ENCODE measurements at regions not wholly inside any gene's neighbourhood (a gene's known extent, or its start where the extent isn't known, plus 50 kb on each side); places are given as distances from the start of the nearest gene placed in this dataset.

DNA sequence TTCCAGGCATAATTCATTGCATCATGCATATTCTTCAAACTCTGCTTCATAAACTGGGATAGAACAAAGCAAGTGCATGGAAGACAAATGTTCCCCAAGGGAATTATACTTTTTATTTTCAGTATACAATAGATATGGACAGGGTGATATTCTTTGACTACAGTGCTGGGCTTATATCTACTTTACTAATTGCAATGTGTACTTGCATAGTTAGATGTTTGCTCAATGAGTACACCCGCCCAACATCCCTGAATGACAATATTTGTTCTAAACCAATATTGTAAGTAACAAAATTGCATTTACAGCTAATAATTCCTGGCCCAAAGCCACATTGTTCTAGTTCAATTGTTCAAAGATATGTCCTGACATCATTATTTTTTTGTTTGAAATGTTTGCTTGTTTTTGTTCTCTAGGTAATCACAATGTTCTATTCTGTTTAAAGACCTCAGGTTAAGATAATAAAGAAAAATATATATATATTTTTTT, 171.4 kb downstream of the PTN start:
- DNase-seq (ENCODE audit: low read depth) = no peak

DNA sequence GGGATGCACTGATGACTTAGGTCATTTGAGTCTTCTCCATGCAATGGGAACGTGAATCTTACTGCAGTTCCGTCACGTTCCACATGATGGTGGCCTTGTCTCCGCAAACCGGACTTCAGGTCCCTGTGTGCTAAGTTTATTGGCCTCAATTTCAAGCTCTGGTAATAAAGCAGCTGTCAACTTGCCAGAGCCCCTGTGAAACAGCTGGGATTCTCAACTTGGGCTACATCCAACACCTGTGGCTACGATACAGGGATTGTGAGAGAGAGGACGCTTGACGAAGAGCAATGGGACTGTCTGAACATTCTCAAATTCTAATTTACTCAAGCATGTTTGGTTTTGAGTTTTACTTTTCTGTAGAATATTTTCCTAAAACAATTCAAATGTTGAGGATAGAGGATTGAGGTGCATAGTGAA, 174.2 kb downstream of the PTN start:
- DNase-seq (ENCODE audit: low read depth) = peak; percentile 83

DNA sequence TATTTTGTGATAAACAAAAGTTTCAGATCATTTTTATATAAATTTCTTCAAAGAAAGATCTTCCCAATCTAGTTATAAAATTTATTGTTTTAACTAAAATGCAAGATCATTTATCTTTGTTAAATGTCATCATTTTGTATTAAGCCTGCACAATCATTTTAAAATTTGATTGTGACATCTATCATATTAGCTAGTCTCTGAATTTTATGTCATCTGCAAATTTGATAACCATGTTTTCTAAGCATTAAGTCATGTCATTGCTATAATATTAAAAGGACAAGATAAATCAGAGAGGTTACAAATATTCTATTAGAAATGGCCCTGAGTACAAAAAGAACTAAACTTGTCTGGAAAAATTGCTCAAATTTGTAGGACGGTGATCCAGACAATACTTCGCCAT, 175.9 kb downstream of the PTN start:
- no peak for DNase-seq (ENCODE audit: low read depth)

DNA sequence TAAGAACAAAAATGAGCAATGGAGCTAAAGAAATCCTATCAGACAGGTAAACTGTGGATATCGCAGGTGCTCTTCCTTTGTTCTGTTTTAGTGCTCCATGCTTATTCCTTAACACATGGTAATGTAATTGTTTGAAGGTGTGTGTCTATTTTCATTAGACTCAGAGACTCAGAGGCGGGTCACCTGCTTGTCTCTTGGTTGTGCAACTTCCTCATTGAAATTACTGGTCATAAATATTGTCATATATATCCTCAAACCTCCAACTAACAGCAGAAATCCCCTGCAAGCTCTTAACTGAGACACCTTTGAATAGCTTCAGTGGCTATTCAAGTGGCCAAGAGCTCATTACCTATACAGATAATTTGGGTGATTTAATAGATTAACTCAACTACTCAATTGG, 177.2 kb downstream of the PTN start:
- DNase-seq (ENCODE audit: low read depth) = no peak

DNA sequence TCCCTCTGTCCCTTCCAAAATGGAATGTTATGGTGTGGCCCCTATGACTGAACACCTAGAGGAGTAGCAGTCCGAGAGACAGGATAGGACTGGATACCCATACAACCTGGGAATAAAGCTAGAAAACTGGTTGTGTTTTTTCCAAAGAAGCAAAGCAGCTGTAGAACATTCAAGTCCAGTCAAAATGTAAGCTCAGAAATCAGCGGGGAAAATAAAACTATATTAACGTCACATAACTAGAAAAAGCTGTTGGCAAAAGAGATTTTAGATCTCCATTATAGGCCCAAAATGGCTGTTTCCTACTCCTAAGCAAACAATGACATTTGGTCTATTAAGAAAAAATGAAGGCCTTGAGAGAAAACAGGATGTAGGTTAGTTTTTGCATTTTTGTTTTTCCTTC, 177.7 kb downstream of the PTN start:
- DNase-seq (ENCODE audit: low read depth) = peak; percentile 13

DNA sequence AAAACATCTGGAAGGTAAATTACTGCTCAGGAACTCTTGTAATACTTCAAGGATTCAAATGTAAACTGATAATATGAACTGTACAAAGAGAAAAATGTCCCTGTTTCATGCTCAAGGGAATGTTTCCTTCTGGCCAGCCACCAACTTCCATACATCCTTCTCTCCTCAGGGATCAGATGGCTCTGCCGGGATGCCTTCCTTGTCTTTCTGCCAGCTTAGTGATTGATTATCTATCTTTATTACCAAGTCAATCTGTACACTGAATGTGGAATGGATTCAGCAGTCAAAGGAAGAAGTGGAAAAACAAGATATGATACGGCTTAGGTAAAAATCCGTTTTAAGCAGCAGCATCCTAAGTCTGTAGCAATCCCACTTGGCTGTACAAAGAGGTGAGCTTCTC, 178.3 kb downstream of the PTN start:
- no peak for DNase-seq (ENCODE audit: low read depth)

DNA sequence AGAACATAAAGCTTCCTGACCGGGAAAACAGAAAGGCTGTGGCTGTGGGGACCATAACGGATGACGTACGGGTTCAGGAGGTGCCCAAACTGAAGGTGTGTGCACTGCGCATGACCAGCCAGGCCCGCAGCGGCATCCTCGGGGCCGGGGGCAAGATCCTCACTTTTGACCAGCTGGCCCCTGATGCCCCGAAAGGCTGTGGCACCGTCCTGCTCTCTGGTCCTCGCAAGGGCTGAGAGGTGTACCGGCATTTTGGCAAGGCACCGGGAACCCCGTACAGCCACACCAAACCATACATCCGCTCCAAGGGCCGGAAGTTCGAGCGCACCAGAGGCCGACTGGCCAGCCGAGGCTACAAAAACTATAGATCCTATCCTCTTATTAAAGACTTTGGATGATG, 179.3 kb downstream of the PTN start:
- no peak for DNase-seq (ENCODE audit: low read depth)

DNA sequence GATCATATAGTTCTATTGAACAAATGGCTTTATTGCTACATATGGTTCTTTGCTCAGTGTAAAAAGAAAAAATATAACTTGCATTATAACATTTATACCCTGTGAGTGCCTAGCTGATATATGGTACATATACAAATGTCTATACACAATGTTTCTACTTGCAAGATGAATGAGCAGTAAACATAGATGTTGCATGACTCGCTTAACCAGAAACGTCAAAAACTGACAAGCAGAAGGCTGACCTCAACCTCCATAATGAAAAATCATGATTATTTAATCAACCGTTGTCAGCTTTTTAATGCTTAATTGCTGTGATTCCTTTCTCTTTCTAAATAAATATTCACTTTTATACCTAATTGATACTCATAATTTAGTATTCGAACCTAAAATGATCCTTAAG, 183.3 kb downstream of the PTN start:
- no peak for DNase-seq (ENCODE audit: low read depth)

DNA sequence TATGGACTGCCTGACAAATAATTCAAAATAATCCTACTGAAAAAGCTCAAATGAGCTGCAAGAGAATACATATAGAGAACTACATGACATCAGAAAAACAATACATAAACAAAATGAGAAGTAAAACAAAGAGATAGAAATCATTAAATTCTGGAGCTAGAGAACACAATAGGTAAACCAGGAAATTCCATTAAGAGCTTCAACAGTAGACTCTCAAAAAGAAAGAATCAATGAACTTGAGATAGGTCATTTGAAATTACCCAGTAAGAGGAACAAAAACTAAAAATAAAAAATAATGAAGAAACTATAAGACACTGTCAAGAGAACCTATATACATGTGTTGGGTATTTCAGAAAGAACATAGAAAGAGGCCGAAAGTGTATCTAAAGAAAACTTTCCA, 186.3 kb downstream of the PTN start:
- DNase-seq (ENCODE audit: low read depth) = no peak

DNA sequence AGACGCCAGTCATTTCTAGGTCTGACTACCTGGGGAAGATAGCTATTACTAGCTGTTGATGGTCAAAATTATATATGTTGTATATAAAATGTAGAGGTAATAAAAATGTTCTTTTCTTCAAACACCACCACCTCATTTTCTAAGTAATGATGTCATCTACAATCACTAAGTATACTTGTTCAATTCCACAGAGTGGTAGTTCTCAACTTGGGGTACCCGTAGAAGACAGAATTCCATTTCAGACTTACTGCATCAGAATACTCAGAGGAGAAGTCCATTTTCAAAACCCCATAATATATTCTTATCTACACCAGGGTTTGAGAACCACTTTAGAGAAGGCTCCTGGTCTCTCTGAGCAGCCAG, 191.9 kb downstream of the PTN start:
- DNase-seq (ENCODE audit: low read depth) = no peak

DNA sequence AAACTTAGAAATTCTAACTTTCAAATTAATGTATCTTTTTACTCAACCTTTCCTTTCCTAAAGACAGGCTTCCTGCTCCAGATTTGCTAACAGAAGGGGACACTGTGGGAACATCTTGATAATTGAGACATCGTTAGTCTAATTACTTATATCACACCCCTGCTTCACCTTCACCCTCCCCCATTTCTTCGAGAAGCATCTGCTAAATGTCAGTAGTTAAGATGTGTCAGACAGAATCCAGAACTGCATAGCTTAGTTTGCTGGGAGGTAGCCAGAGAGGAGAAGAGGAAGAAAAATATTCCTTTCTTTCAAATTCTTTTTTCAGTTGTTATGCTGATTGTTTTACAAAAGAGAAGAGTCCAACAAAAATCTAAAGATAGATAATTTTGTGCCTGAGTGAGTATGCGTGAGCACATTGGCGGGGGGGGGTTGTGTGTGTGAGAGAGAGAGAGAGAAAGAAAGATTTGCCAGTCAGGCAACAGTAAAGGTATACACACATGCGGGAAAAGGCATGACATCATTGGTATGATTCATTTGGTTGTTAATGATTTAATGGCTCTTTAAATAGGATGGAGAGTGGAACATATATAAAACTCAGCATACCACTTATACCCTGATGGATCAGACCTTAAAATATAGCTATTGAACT, 192.4 kb downstream of the PTN start:
- DNase-seq (ENCODE audit: low read depth) = no peak

DNA sequence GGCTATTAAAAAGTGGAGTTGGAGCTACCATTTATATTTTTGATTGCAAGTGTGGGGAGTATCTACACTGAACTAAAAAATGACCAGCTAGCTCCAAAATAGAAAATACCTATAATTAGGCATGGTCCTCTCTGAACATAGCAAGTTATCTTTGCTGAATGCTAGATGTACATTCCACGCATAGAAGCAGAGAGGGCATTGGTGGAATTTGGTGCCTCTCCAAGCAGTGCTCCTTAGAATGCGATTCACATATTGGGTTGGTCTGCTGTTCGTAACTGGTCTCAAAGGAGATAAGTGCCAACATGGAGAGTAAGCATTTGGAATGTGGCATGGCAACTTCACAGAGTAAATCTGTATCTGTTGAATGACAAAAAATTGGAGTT, 196.2 kb downstream of the PTN start:
- no peak for DNase-seq (ENCODE audit: low read depth)

DNA sequence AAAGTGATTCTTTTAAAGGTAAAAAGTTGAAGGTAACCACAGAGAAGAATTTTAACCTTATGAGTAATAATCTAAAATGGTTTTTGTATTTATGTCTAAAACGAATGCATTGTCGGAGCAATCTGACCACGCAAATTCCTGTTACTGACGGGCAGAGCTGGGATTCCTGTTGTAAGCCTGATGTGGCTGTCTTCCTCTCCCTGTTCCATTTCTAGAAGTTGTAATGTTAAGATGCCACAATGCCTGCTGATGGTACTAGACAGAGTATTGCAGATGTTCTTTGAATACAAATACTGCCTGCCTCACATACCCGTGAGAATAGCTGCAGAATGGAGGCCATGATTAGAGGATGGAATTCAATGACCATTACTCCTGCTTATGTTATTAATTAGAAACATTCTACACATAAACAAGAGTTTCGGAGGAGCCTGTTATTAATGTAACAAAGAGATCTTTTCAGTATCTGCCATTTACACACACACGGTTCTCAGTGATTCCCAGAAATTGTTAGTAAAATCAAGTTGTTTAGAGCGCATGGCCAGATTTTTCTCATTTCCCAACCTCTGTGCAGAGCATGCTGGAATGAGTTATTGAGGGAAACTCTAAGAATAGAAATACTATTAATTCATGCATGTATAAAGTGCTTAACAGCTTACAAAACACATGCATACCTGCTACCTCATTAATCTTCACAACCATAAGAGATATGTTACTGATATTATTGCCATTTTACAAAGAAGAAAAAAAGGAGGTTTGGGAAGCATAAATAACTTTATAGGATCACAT, 196.8 kb downstream of the PTN start:
- no peak for DNase-seq (ENCODE audit: low read depth)

DNA sequence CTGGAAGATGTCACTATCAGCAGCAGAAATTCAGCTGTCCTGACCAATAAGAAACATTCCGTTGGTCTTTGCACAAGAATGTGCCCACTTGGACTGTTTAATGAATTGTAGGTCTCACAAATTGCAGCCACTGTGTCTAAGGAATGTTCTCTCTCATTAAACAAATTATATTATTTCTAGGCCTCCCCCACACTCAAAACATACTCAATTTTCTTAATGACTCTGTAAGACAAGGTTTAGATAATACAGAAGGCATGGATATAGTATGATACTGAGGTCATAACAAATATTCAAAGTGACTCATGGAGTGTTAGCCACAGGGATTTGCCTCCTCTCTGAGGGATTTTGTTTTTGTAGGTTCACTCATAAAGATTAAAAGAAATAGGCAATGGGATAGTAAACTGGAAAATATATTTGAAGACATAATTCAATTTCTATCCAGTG, 197.5 kb downstream of the PTN start:
- no peak for DNase-seq (ENCODE audit: low read depth)

DNA sequence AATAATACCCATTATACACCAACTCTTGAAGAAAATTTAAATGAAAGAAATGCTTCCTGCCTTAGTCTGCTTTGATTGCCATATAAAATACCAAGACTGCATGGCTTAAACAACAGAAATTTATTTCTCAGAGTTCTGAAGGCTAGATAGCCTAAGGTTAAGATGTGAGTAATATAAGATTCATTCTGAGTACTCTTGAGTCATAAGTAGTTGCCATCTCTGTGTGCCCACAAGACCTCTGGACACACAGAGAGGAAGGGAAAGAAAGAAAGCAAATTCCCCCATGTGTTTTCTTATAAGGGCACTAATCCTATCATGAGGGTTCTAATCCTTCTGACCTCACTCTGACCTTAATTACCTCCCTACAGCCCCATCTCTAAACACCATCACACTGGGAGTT, 201.2 kb downstream of the PTN start:
- no peak for DNase-seq (ENCODE audit: low read depth)

DNA sequence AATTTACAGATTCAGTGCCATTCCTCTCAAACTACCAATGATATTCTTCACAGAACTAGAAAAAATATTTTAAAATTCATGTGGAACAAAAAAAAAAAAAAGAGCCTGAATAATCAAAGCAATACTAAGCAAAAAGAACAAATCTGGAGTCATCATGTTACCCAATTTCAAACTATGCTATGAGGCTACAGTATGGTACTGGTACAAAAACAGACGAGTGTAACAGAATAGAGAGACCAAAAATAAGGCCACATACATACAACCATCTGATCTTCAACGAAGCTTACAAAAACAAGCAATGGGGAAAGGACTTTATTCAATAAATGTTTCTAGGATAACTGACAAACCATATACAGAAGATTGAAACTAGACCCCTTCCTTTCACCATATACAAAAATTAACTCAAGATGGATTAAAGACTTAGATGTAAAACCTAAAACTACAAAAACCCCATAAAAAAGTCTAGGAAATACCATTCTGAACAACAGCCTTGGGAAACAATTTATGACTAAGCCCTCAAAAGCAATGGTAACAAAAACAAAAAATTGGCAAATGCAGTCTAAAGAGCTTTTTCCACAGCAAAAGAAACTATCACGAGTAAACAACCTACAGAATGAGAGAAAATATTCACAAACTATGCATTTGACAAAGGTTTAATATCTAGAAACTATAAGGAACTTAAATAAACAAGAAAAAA, 207.7 kb downstream of the PTN start:
- DNase-seq (ENCODE audit: low read depth) = no peak

DNA sequence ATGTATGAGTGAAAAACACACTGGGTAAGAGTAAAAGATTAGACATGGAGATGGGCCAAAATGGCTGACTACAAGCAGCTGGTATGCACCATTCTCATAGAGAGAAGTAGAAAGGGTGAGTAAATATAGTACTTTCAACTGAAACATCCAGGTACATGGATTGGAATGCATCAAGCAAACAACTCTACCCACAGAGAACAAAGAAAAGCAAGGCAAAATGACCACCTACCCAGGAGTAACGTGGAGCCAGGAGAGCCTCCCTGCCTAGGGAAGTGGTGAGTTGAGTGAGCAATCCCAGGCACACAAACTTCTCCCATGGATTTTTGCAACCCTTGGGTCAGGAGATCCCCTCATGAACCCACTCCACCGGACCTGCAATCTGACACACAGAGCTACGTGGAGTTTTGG, 212.8 kb downstream of the PTN start:
- no peak for DNase-seq (ENCODE audit: low read depth)

DNA sequence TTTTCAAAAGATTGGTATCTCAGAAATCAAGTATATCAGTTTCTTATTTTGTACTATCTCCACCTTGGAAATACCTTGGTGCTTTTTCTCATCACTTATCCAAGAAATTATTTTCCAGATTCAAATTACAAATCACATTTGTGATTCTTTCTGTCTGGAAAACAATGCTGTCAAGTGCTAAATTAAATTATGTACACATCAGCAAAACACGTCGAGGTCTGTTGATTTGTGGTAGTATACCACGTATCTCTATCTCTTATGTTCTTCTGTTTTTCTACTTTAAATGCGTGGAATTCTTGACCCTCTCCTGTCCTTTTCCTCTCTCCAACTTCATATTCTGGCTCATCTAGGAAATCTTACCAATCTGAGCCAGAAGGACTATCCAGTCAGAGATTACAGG, 214.5 kb downstream of the PTN start:
- no peak for DNase-seq (ENCODE audit: low read depth)

DNA sequence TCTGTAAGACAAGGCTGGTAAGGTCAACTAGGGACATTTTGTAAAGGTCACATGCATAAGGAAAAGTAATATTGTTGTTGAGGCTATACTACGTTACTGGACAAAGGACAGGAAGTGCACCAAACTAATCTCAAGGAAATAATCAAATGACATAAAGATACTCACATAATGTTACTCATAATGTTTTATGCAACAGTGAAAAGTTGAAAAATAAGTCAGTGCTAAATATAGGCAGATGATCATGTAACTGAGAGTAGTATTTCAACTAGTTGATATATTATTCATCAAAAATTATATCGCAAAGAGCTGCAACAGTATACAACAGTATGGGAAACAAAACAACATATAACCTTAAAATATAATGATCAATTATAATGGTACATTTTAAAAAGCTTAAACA, 215.7 kb downstream of the PTN start:
- DNase-seq (ENCODE audit: low read depth) = no peak

DNA sequence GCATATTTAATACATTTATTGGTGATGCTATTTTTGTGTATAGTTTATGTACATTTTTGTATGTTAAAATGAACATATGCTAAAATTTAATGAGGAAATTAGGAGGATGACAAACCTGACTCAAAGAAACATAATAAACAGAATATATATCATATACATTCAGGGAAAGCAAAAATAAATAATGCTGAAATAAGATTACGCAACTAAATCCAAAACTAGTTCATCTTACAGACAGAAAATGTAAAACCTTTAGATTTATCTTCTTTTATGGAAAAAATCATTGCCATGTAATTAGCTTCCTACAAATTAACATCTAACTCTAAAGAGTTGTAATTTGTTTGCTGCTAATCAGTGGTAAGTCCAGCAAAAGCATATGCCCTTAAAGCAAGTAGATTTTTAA, 216.5 kb downstream of the PTN start:
- DNase-seq (ENCODE audit: low read depth) = no peak

DNA sequence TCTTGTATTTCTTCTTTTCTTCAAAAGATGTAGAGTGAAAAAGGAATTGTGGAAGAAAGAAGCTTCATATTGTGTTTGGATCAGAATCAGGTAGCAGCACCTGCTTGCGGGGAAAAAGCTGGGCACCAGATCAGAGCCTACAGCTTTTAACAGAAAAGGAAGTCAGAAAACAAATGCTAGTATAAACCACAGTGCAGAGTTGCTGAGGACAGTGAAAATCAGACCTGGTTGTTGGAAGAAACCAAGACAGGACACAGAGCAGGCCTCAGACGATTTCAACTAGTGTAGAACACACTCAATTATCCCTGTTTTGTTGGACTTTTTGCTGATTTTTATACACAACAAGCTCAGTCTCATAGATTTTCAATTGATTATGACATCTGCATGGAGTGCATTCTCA, 221.4 kb downstream of the PTN start:
- no peak for DNase-seq (ENCODE audit: low read depth)

DNA sequence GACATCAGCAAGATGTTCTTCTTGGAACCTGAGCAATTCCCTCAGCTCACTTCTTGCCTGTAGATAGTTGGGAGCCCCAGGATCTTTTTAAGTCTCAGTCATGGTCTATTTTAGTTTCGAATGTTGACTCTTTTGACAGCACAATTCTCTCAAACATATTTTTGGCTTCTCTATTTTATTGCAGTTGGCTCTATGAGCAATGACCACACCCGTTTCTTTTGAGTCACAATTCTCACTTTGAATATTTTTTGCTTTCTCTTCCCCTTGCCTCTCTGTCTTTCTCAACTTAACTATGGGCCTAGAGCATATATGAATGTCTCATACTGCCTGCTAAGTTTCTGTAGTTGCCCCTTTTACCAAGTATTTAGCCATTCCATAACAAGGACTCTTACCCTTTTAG, 222.8 kb downstream of the PTN start:
- no peak for DNase-seq (ENCODE audit: low read depth)

DNA sequence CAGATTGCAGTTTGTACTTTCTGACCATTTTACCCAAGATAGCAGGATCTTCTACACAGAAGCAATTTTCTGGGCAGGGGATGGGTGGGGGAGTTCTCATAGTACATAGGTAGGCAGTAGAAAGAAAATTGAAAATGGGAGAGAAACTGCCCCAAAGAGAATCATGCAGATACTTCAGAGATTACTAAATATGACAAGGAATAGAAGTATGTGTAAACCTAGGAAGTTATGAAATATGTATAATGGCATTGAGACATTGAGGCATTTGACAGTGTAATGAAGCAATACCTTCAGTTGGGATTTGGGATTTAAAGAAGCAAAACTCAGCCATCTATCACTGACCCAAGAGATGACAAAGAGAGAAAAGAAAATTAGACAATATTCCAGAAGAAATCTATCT, 233.0 kb downstream of the PTN start:
- DNase-seq (ENCODE audit: low read depth) = no peak
